NCI-H1694 treated with DMSO at 0.1 percent for 48 hours (cell line): ENCODE measurements at regions not wholly inside any gene's neighbourhood (a gene's known extent, or its start where the extent isn't known, plus 50 kb on each side); places are given as distances from the start of the nearest gene placed in this dataset.
"Not testable (repeated sequence)": the region's sequence is repeated elsewhere in the genome, so short reads cannot be mapped to it uniquely, and the experiment has no call there.

Experiments
- DNase-seq: peaks from one replicate; lab custom pipeline; 2025; lab: John Stamatoyannopoulos, UW

- no peak for DNase-seq
These were observed 308.2 kb downstream of the IPMK start for GRCh38 chr10:57959318-57960006.

DNA sequence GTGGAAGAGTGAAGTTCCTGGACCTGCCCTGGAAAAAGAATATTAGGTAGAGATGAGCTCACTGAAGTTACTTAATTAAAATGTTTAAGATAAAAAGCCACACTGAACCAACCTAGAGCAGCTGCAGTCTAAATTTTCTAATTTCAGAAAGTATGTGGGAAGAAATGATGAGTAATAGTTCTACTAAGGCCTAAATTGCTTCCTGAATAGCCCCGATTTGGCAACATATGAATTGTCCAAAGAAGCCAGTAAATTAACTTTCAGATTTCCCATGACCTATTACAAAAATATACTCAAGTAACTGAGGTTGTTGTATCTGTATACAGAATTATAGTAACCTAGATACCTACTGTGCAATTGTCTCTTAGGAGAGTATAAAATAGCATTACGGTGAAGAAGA, 312.6 kb downstream of the IPMK start:
- no peak for DNase-seq

DNA sequence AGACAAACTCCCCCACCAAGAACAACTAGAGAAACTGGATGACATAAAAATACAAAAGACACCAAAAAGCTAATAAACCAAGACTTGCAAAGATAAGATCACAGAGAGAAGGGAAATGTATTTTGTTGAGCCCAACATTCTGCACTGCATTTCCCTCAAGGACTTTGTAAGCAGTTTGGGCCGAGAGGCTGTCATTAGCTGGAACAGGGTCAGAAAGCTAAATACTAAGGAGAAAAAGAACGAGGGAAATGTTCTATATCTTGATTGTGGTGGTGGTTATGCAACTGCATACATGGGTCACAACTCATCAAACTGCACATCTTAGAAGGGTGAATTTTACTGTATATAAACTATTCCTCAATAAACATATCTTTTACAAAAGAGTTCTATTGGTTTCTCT, 315.0 kb downstream of the IPMK start:
- no peak for DNase-seq

DNA sequence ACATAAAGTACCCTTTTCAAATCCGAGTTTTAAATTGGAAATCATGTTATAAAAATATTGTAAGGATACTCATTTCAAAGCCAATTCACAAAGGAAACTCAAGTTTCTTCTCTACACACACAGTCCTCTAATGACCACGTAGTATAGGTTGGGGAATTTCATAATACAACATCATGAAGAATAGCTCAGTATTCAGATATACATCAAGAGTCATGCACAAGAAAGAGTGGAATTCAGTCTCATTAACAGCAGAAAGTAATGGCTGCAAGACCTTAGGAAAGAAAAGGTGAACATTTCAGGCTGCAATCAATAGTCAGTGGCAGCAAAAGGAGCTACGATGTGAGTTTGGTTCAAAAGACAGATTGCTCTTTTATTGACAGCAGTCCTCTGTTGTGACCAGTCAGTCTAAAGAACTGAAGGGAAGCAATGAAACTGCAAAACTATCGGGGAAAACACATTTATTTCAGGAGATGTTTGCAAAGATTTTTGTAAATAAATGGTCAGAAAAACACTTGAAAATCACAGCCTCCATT, 317.2 kb downstream of the IPMK start:
- DNase-seq: no peak

- no peak for DNase-seq
These were observed 318.9 kb downstream of the IPMK start for GRCh38 chr10:57948796-57949195.

GRCh38 chr10:57946833-57947232, 320.9 kb downstream of the IPMK start:
- DNase-seq: no peak

- DNase-seq: no peak
These were observed 324.0 kb downstream of the IPMK start for GRCh38 chr10:57943701-57944100.

- no peak for DNase-seq
These were observed 342.6 kb downstream of the IPMK start for GRCh38 chr10:57925045-57925444.

GRCh38 chr10:57921140-57921539, 346.6 kb downstream of the IPMK start:
- DNase-seq: no peak

- DNase-seq: no peak
These were observed 347.8 kb downstream of the IPMK start for GRCh38 chr10:57919864-57920263.

GRCh38 chr10:57917019-57917418, 350.7 kb downstream of the IPMK start:
- DNase-seq: no peak

DNA sequence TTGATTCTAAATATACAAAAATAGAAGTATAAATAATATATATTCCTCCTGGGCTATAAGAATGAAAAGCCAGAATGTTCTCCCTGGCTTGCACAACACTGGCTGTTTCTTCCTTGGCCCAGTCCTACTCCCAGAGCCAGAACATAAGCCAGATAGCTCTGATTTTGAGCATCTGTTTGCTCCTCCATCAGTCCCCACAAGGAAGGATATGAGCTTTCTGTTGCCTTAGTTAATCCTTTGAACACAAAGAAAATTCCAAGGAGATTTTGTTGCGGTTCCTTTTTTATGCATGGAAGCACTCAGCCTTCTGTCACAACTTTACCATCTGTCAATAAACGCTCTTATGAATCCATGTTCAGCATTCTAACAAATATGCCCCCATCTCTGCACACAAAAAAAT, 361.8 kb downstream of the IPMK start:
- no peak for DNase-seq

DNA sequence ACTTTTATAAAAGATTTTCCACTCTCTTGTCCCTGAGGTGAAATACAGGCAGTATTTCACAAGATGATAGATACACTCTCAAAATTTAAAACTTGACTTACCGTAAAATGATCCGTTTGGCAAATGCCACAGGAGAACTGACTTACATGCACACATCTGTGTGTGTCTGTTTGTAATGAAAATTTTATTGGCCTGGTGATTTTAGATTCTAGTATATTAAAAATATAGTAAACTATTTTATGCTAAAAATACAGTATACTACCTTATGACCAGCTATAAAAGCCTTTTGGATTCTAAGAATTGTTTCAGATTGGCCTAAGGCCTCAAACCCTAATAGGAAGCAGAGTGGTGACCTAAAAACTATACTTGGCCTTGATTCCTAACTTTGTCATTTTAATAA, 362.7 kb downstream of the IPMK start:
- no peak for DNase-seq

DNA sequence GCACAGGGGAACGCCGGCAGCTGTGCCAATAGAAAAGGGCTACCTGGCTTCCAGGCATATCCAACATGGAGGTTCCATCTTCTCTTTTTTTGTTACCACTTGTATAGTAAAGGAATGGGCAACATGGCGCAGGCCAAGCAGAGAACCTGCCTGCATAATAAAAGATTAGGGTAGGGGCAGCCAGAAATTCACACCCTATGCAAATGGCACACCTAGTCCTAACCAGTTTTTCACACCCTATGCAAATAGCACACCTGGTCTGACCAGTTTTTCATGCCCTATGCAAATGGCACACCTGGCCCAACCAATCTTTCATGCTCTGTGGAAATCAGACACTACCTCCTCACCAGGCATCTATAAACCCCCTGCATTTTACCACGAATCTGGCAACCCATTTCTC, 369.5 kb downstream of the IPMK start:
- DNase-seq: no peak

DNA sequence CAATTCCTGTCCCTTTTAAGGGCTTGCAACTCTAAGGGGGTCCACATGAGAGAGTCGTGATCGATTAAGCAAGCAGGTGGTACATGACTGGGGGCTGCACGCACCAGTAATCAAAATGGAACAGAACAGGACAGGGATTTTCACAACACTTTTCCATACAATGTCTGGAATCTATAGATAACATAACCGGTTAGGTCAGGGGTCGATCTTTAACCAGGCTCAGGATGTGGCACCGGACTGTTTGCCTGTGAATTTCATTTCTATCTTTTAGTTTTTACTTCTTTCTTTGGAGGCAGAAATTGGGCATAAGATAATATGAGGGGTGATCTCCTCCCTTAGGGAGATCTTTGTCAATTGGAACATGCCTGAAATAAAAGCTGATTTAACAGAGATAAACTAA, 370.1 kb downstream of the IPMK start:
- DNase-seq: no peak

GRCh38 chr10:57894361-57894760, 373.3 kb downstream of the IPMK start:
- no peak for DNase-seq

DNA sequence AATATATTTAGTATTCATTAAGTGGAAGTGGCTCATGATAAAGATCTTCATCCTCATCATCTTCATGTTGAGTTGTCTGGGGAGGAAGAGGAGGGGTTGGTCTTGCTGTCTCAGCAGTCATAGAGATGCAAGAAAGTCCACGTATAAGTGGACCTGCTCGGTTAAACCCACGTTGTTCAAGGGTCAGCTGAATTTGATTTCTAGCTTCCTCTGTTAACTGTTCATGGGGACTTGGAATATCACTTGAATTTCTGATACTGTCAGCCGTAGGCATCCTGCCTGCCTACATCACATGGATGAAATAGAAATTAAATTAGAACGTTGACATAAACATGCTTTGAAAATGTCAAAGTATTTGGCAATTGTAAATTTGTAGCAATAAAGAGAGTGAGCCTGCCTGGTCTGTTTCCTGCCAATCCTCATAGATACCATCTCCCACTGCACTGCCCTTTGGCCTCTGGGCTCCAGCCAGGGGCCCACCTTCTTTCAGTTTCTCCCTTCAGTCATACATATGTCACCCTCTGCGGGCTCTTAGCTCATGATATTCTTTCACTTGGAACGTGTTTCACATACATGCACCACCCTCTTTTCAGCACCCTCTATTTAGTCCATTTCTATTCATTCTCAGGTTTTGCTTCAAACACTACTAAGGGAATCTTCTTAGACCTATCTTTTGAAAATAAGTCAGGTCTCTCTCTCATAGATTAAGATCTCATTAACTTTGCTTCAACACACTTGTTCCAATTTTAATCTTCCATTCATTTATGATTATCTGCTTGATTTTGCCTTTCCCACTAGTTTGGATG, 376.3 kb downstream of the IPMK start:
- DNase-seq: no peak

DNA sequence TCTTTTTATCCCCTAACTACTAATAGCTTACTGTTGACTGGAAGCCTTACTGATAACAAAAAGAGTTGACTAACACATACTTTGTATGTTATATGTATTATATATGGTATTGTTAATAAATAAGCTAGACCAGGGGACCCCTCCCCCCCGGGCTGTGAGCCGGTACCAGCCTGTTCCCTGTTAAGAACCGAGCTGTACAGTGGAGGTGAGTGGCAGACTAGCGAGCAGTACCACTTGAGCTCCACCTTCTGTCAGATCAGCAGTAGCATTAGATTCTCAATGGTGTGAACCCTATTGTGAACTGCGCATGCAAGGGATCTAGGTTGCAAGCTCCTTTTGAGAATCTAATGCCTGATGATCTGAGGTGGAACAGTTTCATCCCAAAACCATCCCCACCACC, 377.0 kb downstream of the IPMK start:
- no peak for DNase-seq

DNA sequence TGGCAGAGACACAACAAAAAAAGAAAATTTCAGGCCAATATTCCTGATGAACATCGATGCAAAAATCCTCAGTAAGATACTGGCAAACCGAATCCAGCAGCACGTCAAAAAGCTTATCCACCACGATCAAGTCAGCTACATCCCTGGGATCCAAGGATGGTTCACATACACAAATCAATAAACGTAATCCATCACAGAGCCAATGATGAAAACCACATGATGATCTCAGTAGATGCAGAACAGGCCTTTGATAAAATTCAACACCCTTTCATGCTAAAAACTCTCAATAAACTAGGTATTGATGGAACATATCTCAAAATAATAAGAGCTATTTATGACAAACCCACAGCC, 382.1 kb downstream of the IPMK start:
- DNase-seq: not testable (repeated sequence)

GRCh38 chr10:57884965-57885617, 382.6 kb downstream of the IPMK start:
- no peak for DNase-seq

DNA sequence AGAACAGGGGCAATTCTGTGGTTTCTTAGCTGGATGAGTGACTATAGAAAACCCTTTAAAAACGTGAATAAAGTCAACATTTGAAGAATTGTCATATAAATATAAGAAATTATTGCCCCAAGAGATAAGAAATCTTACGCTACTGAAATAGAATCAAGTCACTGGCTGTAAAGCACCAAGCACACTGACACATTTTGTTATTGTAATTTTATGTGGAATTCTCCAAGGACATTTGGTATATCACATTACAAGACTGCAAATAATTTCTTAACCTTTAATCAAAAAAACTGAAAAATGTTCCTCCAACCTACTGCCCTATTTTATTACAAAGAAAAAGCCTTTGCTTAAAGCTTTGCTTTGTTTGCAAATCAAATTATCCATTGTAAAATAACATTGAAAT, 383.3 kb downstream of the IPMK start:
- no peak for DNase-seq

DNA sequence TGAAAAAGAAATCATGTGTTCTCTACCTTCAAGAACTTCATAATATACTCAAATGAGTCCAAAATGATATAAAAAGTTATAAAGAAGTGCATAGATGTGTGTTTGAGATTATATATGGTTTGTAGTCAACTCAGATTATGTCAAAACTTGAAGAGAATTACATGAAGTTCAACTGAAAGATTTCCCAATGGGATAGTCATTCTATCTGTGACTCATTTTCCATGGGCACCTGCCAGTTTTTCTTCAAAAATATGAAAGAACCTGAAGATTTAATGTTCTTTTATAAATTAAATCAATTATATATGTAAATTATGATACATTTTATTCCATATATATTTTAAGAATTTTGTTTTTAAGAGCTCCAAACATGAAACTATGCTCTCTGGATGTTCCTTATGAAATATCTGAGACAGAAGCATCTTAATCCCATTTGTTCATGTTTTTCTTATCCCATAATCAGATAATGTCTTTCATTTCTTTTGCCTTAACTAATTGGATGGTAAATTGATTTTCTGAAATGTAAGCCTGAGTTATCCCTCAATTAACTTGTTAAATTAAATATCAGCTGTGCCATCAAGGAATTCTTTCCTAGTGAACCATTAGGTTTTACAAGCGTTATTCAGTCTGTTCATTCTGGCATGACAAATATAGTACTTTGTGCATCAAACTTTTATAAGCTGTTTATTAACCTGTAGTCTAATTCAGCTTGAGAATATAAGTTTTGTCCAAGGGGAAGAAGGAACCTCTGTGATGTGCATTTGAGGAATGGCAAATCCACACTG, 387.1 kb downstream of the IPMK start:
- no peak for DNase-seq
